SK-N-SH treated with all-trans-retinoic acid at 6 μM for 48 hours (cell line): ENCODE measurements at regions not wholly inside any gene's neighbourhood (a gene's known extent, or its start where the extent isn't known, plus 50 kb on each side); places are given as distances from the start of the nearest gene placed in this dataset.

Experiments used
- ARNTL ChIP-seq: fragments of 450-650 bp; formaldehyde crosslinking; IDR thresholded peaks from 2 replicates; pipeline ENCODE4 v1.5.0; 2020; ENCODE audit warnings: low read depth, mild to moderate bottlenecking, moderate library complexity, borderline replicate concordance
- CREB5 ChIP-seq: fragments of 250-450 bp; sonication (Bioruptor Pico); IDR thresholded peaks from 2 replicates; pipeline ENCODE4 v1.5.1; 2020; ENCODE audit warnings: low read depth, mild to moderate bottlenecking, moderate library complexity
- GLIS3 ChIP-seq: fragments of 250-450 bp; sonication (Bioruptor Pico); IDR thresholded peaks from 2 replicates; pipeline ENCODE4 v1.5.0; 2020; ENCODE audit warnings: mild to moderate bottlenecking, moderate library complexity
- ISL1 ChIP-seq: fragments of 250-450 bp; sonication (Bioruptor Pico); IDR thresholded peaks from 2 replicates; pipeline ENCODE4 v2.1.2; 2022; ENCODE audit warnings: mild to moderate bottlenecking, moderate library complexity
- OSR1 ChIP-seq: fragments of 250-450 bp; sonication (Bioruptor Pico); IDR thresholded peaks from 2 replicates; pipeline ENCODE4 v1.8.0; 2022; ENCODE audit warnings: moderate library complexity, mild to moderate bottlenecking, inconsistent platforms
- PATZ1 ChIP-seq: fragments of 250-450 bp; sonication (Bioruptor Pico); IDR thresholded peaks from 2 replicates; pipeline ENCODE4 v1.8.0; 2020; ENCODE audit warnings: mild to moderate bottlenecking, moderate library complexity, borderline replicate concordance
- PPARA ChIP-seq: fragments of 250-450 bp; sonication (Bioruptor Pico); IDR thresholded peaks from 2 replicates; pipeline ENCODE4 v1.5.0; 2020; ENCODE audit warnings: mild to moderate bottlenecking, borderline replicate concordance
- TCF4 ChIP-seq: fragments of 250-450 bp; sonication (Bioruptor Pico); IDR thresholded peaks from 2 replicates; pipeline ENCODE4 v1.8.0; 2021; ENCODE audit warnings: mild to moderate bottlenecking, moderate library complexity, borderline replicate concordance
- TOX ChIP-seq: fragments of 250-450 bp; sonication (Bioruptor Pico); IDR thresholded peaks from 2 replicates; pipeline ENCODE4 v1.8.0; 2021; ENCODE audit warnings: mild to moderate bottlenecking, moderate library complexity, borderline replicate concordance
- ZC3H10 ChIP-seq: fragments of 250-450 bp; sonication (Bioruptor Pico); IDR thresholded peaks from 2 replicates; pipeline ENCODE4 v1.5.1; 2021; ENCODE audit warnings: mild to moderate bottlenecking, moderate library complexity
- ZFP3 ChIP-seq: fragments of 250-450 bp; sonication (Bioruptor Pico); IDR thresholded peaks from 2 replicates; pipeline ENCODE4 v1.5.0; 2020; ENCODE audit warnings: mild to moderate bottlenecking, moderate library complexity
- ZFP30 ChIP-seq: fragments of 450-650 bp; formaldehyde crosslinking; IDR thresholded peaks from 2 replicates; pipeline ENCODE4 v1.5.0; 2022; ENCODE audit warnings: mild to moderate bottlenecking, moderate library complexity
- ZNF70 ChIP-seq: fragments of 450-650 bp; formaldehyde crosslinking; IDR thresholded peaks from 2 replicates; pipeline ENCODE4 v1.5.0; 2020; ENCODE audit warnings: mild to moderate bottlenecking, moderate library complexity
- TF ChIP-seq, protein P1 (sequence below): fragments of 250-450 bp; sonication (Bioruptor Pico); IDR thresholded peaks from 2 replicates; pipeline ENCODE4 v1.5.1; 2021; ENCODE audit warnings: mild to moderate bottlenecking, moderate library complexity

- TF ChIP-seq PATZ1 (no peak), TCF4 (CRISPR knock-in tag) (no peak), ZFP3 (no peak), GLIS3 (no peak), OSR1 (CRISPR knock-in tag) (no peak), ISL1 (CRISPR knock-in tag) (no peak), TOX (CRISPR knock-in tag) (no peak), PPARA (CRISPR knock-in tag) (no peak), ZC3H10 (CRISPR knock-in tag) (no peak), CREB5 (CRISPR knock-in tag) (no peak), ZNF70 (CRISPR knock-in tag) (no peak), ARNTL (no peak), ZFP30 (CRISPR knock-in tag) (no peak)
- TF ChIP-seq, protein P1, sequence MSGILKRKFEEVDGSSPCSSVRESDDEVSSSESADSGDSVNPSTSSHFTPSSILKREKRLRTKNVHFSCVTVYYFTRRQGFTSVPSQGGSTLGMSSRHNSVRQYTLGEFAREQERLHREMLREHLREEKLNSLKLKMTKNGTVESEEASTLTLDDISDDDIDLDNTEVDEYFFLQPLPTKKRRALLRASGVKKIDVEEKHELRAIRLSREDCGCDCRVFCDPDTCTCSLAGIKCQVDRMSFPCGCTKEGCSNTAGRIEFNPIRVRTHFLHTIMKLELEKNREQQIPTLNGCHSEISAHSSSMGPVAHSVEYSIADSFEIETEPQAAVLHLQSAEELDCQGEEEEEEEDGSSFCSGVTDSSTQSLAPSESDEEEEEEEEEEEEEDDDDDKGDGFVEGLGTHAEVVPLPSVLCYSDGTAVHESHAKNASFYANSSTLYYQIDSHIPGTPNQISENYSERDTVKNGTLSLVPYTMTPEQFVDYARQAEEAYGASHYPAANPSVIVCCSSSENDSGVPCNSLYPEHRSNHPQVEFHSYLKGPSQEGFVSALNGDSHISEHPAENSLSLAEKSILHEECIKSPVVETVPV (CRISPR knock-in tag): no peak
Measured at GRCh38 chr17:12287953-12288352, 267.3 kb downstream of the MAP2K4 start.
